Mesenchymal stem cell (in vitro differentiated cells and primary cell): ENCODE measurements at regions not wholly inside any gene's neighbourhood (a gene's known extent, or its start where the extent isn't known, plus 50 kb on each side); places are given as distances from the start of the nearest gene placed in this dataset.
A peak's percentile ranks its signal among the peaks of the same experiment; 100 is the strongest.
"Not testable (repeated sequence)": the region's sequence is repeated elsewhere in the genome, so short reads cannot be mapped to it uniquely, and the experiment has no call there.

Source experiments
- DNase-seq: peaks from one replicate; pipeline ENCODE4 v3.0.0-alpha.2; 2013
- H2AFZ ChIP-seq: one replicate; pipeline ENCODE4 v1.6.1; 2013; ENCODE audit warnings: low read depth, mild to moderate bottlenecking, control low read depth, inconsistent platforms, low read length, moderate library complexity
- H2AK5ac ChIP-seq: 2 replicates; pipeline ENCODE4 v1.6.1; 2013; ENCODE audit warnings: low read length, moderate library complexity, mild to moderate bottlenecking, inconsistent platforms; ENCODE audit not compliant: severe bottlenecking
- H2BK120ac ChIP-seq: one replicate; pipeline ENCODE4 v1.6.1; 2013; ENCODE audit warnings: low read depth, mild to moderate bottlenecking, inconsistent platforms, low read length, moderate library complexity
- H2BK12ac ChIP-seq, 2 experiments: one replicate each; pipeline ENCODE4 v1.6.1; 2013; ENCODE audit warnings: inconsistent platforms in 2 of 2, low read length in 2 of 2, mild to moderate bottlenecking in 2 of 2, moderate library complexity in 2 of 2, control low read depth in 1 of 2
- H2BK15ac ChIP-seq: one replicate; pipeline ENCODE4 v1.6.1; 2013; ENCODE audit warnings: mild to moderate bottlenecking, low read depth, inconsistent platforms; ENCODE audit not compliant: poor library complexity, severe bottlenecking
- H2BK5ac ChIP-seq: 2 replicates; pipeline ENCODE4 v1.6.1; 2013; ENCODE audit warnings: low read depth, mild to moderate bottlenecking, low read length, control low read depth, inconsistent platforms; ENCODE audit not compliant: poor library complexity, severe bottlenecking
- H3K14ac ChIP-seq, 2 experiments: one replicate each; pipeline ENCODE4 v1.6.1; 2013; ENCODE audit warnings: inconsistent platforms in 2 of 2, low read length in 2 of 2, control low read depth in 1 of 2, mild to moderate bottlenecking in 1 of 2, moderate library complexity in 1 of 2
- H3K18ac ChIP-seq, 2 experiments: one replicate each; pipeline ENCODE4 v1.6.1; 2013; ENCODE audit warnings: inconsistent platforms in 2 of 2, low read length in 2 of 2, control low read depth in 1 of 2, low read depth in 1 of 2, mild to moderate bottlenecking in 1 of 2
- H3K23ac ChIP-seq, 2 experiments: one replicate each; pipeline ENCODE4 v1.6.1; 2013; ENCODE audit warnings: inconsistent platforms in 2 of 2, low read length in 2 of 2, mild to moderate bottlenecking in 2 of 2, moderate library complexity in 2 of 2, control low read depth in 1 of 2
- H3K27ac ChIP-seq: 2 replicates; pipeline ENCODE4 v1.5.1; 2013; ENCODE audit warnings: mild to moderate bottlenecking, moderate library complexity, low read length, control low read depth, inconsistent platforms; ENCODE audit not compliant: poor library complexity, severe bottlenecking
- H3K27me3 ChIP-seq, 2 experiments: 2 replicates each; pipeline versions ENCODE4 v1.6.1 to v1.7.0; 2013; ENCODE audit warnings: low read length in 2 of 2, mild to moderate bottlenecking in 2 of 2, moderate library complexity in 2 of 2, control low read depth in 1 of 2, inconsistent platforms in 1 of 2; ENCODE audit not compliant: control insufficient read depth in 1 of 2, insufficient read depth in 1 of 2
- H3K36me3 ChIP-seq, 2 experiments: 2 replicates each; pipeline versions ENCODE4 v1.6.1 to v1.7.0; 2013; ENCODE audit warnings: low read length in 2 of 2, control low read depth in 1 of 2, inconsistent platforms in 1 of 2, low read depth in 1 of 2, mild to moderate bottlenecking in 1 of 2; ENCODE audit not compliant: insufficient read depth in 2 of 2, control insufficient read depth in 1 of 2
- H3K4ac ChIP-seq, 2 experiments: one replicate each; pipeline ENCODE4 v1.6.1; 2013; ENCODE audit warnings: inconsistent platforms in 2 of 2, low read length in 2 of 2, mild to moderate bottlenecking in 2 of 2, moderate library complexity in 2 of 2, control low read depth in 1 of 2, low read depth in 1 of 2
- H3K4me1 ChIP-seq: 2 replicates; pipeline ENCODE4 v1.6.1; 2013; ENCODE audit warnings: low read depth, low read length, control low read depth; ENCODE audit not compliant: control insufficient read depth, insufficient read depth
- H3K4me2 ChIP-seq: 2 replicates; pipeline ENCODE4 v1.6.1; 2013; ENCODE audit warnings: low read length, mild to moderate bottlenecking, inconsistent platforms; ENCODE audit not compliant: poor library complexity, severe bottlenecking
- H3K4me3 ChIP-seq, 2 experiments: 2 replicates each; pipeline versions ENCODE4 v1.5.1 to v1.7.0; 2013; ENCODE audit warnings: low read length in 2 of 2, mild to moderate bottlenecking in 2 of 2, control low read depth in 1 of 2, low read depth in 1 of 2; ENCODE audit not compliant: insufficient read depth in 1 of 2
- H3K79me1 ChIP-seq: replicated peaks from 2 replicates; pipeline ENCODE4 v1.6.1; 2013; ENCODE audit warnings: mild to moderate bottlenecking, control low read depth, low read length, inconsistent platforms; ENCODE audit not compliant: poor library complexity, severe bottlenecking
- H3K9ac ChIP-seq: 2 replicates; pipeline ENCODE4 v1.7.0; 2013; ENCODE audit warnings: mild to moderate bottlenecking, low read length, moderate library complexity
- H3K9me3 ChIP-seq: 2 replicates; pipeline ENCODE4 v1.7.0; 2013; ENCODE audit warnings: mild to moderate bottlenecking, low read length; ENCODE audit not compliant: control insufficient read depth
- H4K8ac ChIP-seq: one replicate; pipeline ENCODE4 v1.6.1; 2013; ENCODE audit warnings: inconsistent platforms, mild to moderate bottlenecking, low read length, moderate library complexity
- H4K91ac ChIP-seq: one replicate; pipeline ENCODE4 v1.6.1; 2013; ENCODE audit warnings: mild to moderate bottlenecking, low read length, inconsistent platforms
- WGBS: methylation state at CpG from one replicate; pipeline ENCODE4 v1.1.7; 2013; ENCODE audit warnings: mixed read lengths; 5-methylcytosine and 5-hydroxymethylcytosine counted together

- H2BK12ac ChIP-seq = no peak overlapping the region
- no peak overlapping the region for H3K4me2 ChIP-seq
- no peak overlapping the region for H3K27ac ChIP-seq
- no peak overlapping the region for H3K9ac ChIP-seq
- H3K79me1 ChIP-seq = no peaks in the 10 kb centered on the region
- no peak overlapping the region for H3K14ac ChIP-seq
- WGBS = 19% methylated on average over 3 of the region's 3 CpGs
- H2AK5ac ChIP-seq = no peak overlapping the region
- no peak overlapping the region for H2BK15ac ChIP-seq
- H4K8ac ChIP-seq = no peak overlapping the region
- DNase-seq = no peak
- H3K4ac ChIP-seq = no peak overlapping the region
- H3K4me3 ChIP-seq = no peak overlapping the region
- H3K23ac ChIP-seq = no peak overlapping the region
- no peak overlapping the region for H2BK120ac ChIP-seq
- H3K4me1 ChIP-seq = no peaks in the 10 kb centered on the region
- no peaks in the 10 kb centered on the region for H3K27me3 ChIP-seq
- no peaks in the 10 kb centered on the region for H3K36me3 ChIP-seq
- H2BK5ac ChIP-seq = peak overlapping the region; percentile 24
- no peak overlapping the region for H4K91ac ChIP-seq
- H2AFZ ChIP-seq = no peak overlapping the region
- peaks cover 5% of the 10 kb centered on the region for H3K9me3 ChIP-seq
- H3K18ac ChIP-seq = no peak overlapping the region
These were observed 459.0 kb upstream of the NR3C2 start for GRCh38 chr4:148901075-148901705.

- H2BK15ac ChIP-seq, H3K9me3 ChIP-seq, H3K36me3 ChIP-seq, H3K27me3 ChIP-seq, H3K4me1 ChIP-seq, H3K14ac ChIP-seq, H3K9ac ChIP-seq, H2BK5ac ChIP-seq, H3K4ac ChIP-seq, H4K91ac ChIP-seq, H3K4me3 ChIP-seq, H3K79me1 ChIP-seq, H4K8ac ChIP-seq, H3K27ac ChIP-seq, H3K4me2 ChIP-seq, DNase-seq, H3K23ac ChIP-seq, H2AFZ ChIP-seq, H2BK12ac ChIP-seq, H2BK120ac ChIP-seq, H2AK5ac ChIP-seq, H3K18ac ChIP-seq: not testable (repeated sequence)
These were observed 455.9 kb upstream of the NR3C2 start for GRCh38 chr4:148898139-148898538.

GRCh38 chr4:148893095-148893494, 450.9 kb upstream of the NR3C2 start:
- Histone ChIP-seq H3K18ac (no peak overlapping the region), H2BK15ac (no peak overlapping the region), H3K4me3 (no peak overlapping the region), H3K36me3 (no peaks in the 10 kb centered on the region), H3K4ac (no peak overlapping the region), H3K14ac (no peak overlapping the region), H4K91ac (no peak overlapping the region), H3K79me1 (no peaks in the 10 kb centered on the region), H3K27me3 (no peaks in the 10 kb centered on the region), H2BK120ac (no peak overlapping the region), H2AK5ac (no peak overlapping the region), H3K4me1 (no peaks in the 10 kb centered on the region), H2BK5ac (no peak overlapping the region), H3K27ac (peak overlapping the region; percentile 76), H3K9me3 (peaks cover 5% of the 10 kb centered on the region), H3K23ac (no peak overlapping the region), H4K8ac (no peak overlapping the region), H2BK12ac (no peak overlapping the region), H3K9ac (no peak overlapping the region), H3K4me2 (peak overlapping the region; percentile 21), H2AFZ (no peak overlapping the region)
- no peak for DNase-seq
- WGBS = 67% methylated on average over 2 of the region's 3 CpGs

GRCh38 chr4:148883891-148884290, 441.7 kb upstream of the NR3C2 start:
- no peak overlapping the region for H2BK12ac ChIP-seq
- no peak overlapping the region for H2BK15ac ChIP-seq
- no peak overlapping the region for H3K4me3 ChIP-seq
- DNase-seq = no peak
- H3K14ac ChIP-seq = no peak overlapping the region
- no peak overlapping the region for H4K8ac ChIP-seq
- no peak overlapping the region for H2BK5ac ChIP-seq
- no peaks in the 10 kb centered on the region for H3K4me1 ChIP-seq
- no peak overlapping the region for H3K23ac ChIP-seq
- H3K4ac ChIP-seq = no peak overlapping the region
- no peak overlapping the region for H3K9ac ChIP-seq
- H3K27me3 ChIP-seq = no peaks in the 10 kb centered on the region
- no peak overlapping the region for H4K91ac ChIP-seq
- H3K27ac ChIP-seq = no peak overlapping the region
- H2AK5ac ChIP-seq = no peak overlapping the region
- no peak overlapping the region for H3K18ac ChIP-seq
- H2AFZ ChIP-seq = no peak overlapping the region
- no peak overlapping the region for H2BK120ac ChIP-seq
- no peaks in the 10 kb centered on the region for H3K79me1 ChIP-seq
- WGBS = 56% methylated on average over 3 of the region's 3 CpGs
- no peaks in the 10 kb centered on the region for H3K9me3 ChIP-seq
- H3K4me2 ChIP-seq = no peak overlapping the region
- no peaks in the 10 kb centered on the region for H3K36me3 ChIP-seq
